ENCODE measurements at regions not wholly inside any gene's neighbourhood (a gene's known extent, or its start where the extent isn't known, plus 50 kb on each side); places are given as distances from the start of the nearest gene placed in this dataset.

DNA sequence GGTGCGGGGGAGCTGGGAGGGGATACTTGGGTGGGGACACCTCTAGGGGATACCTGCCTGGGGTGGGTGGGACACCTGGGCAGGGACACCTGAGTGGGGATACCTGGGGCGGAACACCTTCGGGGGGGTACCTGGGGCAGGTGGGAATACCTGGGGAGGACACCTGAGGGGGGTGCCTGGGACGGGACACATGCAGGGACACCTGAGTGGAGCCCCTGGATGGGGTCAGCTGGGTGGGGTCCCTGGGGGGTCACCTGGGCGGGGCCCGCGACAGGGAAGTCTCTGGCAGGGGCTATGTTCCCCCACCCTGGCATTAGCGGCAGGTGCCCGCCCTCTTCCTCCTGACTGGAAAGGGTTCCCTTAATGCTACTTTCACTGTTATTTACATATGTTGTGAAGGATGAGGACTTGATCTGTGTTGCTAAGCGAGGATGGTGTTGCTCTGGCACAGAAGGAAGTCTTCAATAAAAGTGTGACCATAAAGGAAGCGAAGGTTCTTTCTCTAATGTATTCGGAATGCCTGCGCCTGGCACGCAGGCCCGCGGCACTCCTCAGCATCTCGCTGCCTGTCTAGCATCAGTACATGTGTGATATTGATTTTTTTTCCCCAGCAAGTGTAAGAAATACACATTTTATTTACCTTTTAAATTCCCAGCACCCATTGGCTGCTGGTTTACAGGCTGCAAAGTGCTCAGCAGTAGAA lies 801.7 kb downstream of the BRD1 start:
- Histone ChIP-seq H3K4me3 (ENCODE audit: severe bottlenecking) (no peak overlapping the region), H3K36me3 (ENCODE audit: low read depth) (no peaks in the 10 kb centered on the region), H3K4me1 (ENCODE audit: insufficient read depth, poor library complexity, severe bottlenecking) (no peaks in the 10 kb centered on the region), H3K9me3 (ENCODE audit: severe bottlenecking) (no peaks in the 10 kb centered on the region), H3K27me3 (ENCODE audit: insufficient read depth, poor library complexity, severe bottlenecking) (no peaks in the 10 kb centered on the region), H3K27ac (ENCODE audit: poor library complexity, severe bottlenecking) (no peak overlapping the region)
- ATAC-seq (ENCODE audit: low read depth), result no peak
- DNase-seq (ENCODE audit: low spot score), result no peak
- no peak for TF ChIP-seq CTCF (IDR thresholded peaks at IDR 0.05; ENCODE audit: poor library complexity, severe bottlenecking)

- no peak for TF ChIP-seq CTCF (IDR thresholded peaks at IDR 0.05; ENCODE audit: poor library complexity, severe bottlenecking)
- Histone ChIP-seq H3K4me1 (ENCODE audit: insufficient read depth, poor library complexity, severe bottlenecking) (no peaks in the 10 kb centered on the region), H3K4me3 (ENCODE audit: severe bottlenecking) (no peak overlapping the region), H3K9me3 (ENCODE audit: severe bottlenecking) (no peaks in the 10 kb centered on the region), H3K27ac (ENCODE audit: poor library complexity, severe bottlenecking) (no peak overlapping the region), H3K36me3 (ENCODE audit: low read depth) (no peaks in the 10 kb centered on the region), H3K27me3 (ENCODE audit: insufficient read depth, poor library complexity, severe bottlenecking) (no peaks in the 10 kb centered on the region)
- DNase-seq (ENCODE audit: low spot score) (no peak), ATAC-seq (ENCODE audit: low read depth) (no peak)
These were observed 802.8 kb downstream of the BRD1 start for GRCh38 chr22:49024775-49025440.

DNA sequence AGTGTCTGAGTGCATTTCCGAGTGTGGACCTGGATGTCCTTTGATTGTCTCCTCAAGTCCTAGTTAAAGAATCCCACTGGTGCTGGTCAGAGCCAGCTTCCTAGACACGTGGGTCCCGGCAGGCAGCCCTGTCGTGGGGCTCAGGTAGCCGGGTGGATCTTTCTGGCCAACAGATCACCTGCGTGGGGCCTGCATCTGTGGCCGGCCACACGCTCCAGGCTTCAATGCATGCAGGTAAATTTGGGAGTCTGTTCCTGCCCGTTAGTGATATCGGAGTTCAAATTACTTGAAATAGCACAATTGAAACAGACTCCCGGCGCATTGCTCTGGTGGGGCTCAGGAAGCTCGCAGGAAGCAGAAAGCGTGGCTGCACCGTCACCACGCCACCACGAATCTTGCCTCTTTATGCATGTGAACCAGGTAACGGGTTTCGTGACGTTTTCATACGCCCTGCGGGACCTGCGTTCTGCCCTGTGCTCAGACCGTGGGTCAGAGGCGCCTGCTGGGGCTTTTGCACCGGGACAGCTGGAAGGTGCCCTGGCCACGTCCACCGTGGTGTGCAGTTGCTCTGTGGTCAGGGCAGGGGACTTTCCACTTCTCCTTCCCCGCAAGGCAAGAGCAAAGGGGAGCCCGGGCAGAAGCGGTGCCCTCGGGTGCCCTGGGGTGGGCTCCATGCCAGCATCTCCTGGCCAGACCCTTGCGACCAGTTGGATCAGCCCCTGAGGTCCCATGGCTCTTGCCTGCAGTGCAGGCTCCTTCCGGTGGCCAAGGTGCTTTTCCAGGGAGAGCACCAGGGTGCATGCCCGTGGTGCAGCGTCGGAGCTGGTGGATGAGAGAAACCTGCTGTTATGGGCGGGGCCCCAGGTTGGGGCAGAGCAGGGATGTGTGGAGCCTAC lies 803.5 kb downstream of the BRD1 start:
- TF ChIP-seq CTCF (IDR thresholded peaks at IDR 0.05; ENCODE audit: poor library complexity, severe bottlenecking), result no peak
- H3K36me3 ChIP-seq (ENCODE audit: low read depth), result no peaks in the 10 kb centered on the region
- no peaks in the 10 kb centered on the region for H3K4me1 ChIP-seq (ENCODE audit: insufficient read depth, poor library complexity, severe bottlenecking)
- no peaks in the 10 kb centered on the region for H3K9me3 ChIP-seq (ENCODE audit: severe bottlenecking)
- DNase-seq (ENCODE audit: low spot score), result peak; percentile 21
- no peaks in the 10 kb centered on the region for H3K27me3 ChIP-seq (ENCODE audit: insufficient read depth, poor library complexity, severe bottlenecking)
- H3K4me3 ChIP-seq (ENCODE audit: severe bottlenecking), result no peak overlapping the region
- no peak overlapping the region for H3K27ac ChIP-seq (ENCODE audit: poor library complexity, severe bottlenecking)
- no peak for ATAC-seq (ENCODE audit: low read depth)

GRCh38 chr22:49023161-49023878 lies 804.4 kb downstream of the BRD1 start:
- ATAC-seq (ENCODE audit: low read depth) (no peak), DNase-seq (ENCODE audit: low spot score) (peak; percentile 39)
- no peaks in the 10 kb centered on the region for H3K4me1 ChIP-seq (ENCODE audit: insufficient read depth, poor library complexity, severe bottlenecking)
- no peak overlapping the region for H3K27ac ChIP-seq (ENCODE audit: poor library complexity, severe bottlenecking)
- no peak overlapping the region for H3K4me3 ChIP-seq (ENCODE audit: severe bottlenecking)
- no peaks in the 10 kb centered on the region for H3K9me3 ChIP-seq (ENCODE audit: severe bottlenecking)
- TF ChIP-seq CTCF (IDR thresholded peaks at IDR 0.05; ENCODE audit: poor library complexity, severe bottlenecking), result no peak
- H3K27me3 ChIP-seq (ENCODE audit: insufficient read depth, poor library complexity, severe bottlenecking), result no peaks in the 10 kb centered on the region
- H3K36me3 ChIP-seq (ENCODE audit: low read depth), result no peaks in the 10 kb centered on the region
